HG03103 (cell line): ENCODE measurements at regions not wholly inside any gene's neighbourhood (a gene's known extent, or its start where the extent isn't known, plus 50 kb on each side); places are given as distances from the start of the nearest gene placed in this dataset.
"Not testable (repeated sequence)": the region's sequence is repeated elsewhere in the genome, so short reads cannot be mapped to it uniquely, and the experiment has no call there.

ENCODE experiments used
- ATAC-seq: cut with Tn5 transposase; IDR thresholded peaks from one replicate; pipeline ENCODE4 v1.9.1; 2021; ENCODE audit warnings: low read depth; ENCODE audit not compliant: unreplicated experiment

GRCh38 chr18:75779910-75780309 lies 352.4 kb upstream of the SMIM21 start:
- no peak for ATAC-seq

DNA sequence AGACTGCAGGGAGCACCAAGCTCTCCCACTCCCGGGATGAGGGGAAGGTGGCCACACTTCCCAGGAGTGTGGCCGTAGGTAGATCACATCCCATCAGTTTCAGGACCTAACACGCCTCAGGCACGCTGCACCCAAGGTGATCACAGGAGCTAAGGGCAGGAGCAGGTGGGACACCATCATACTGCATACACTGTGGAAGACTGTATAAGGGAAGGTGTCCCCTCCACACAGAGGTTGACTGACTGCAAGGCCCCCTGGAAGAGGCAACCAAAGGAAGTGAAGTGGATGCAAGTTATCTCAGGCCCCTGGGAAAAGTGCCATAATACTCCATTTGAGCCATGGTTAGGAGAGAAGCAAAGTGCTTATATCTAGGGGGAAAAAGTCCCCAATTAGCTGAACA lies 351.9 kb upstream of the SMIM21 start:
- ATAC-seq: no peak

GRCh38 chr18:75777630-75778029 lies 350.1 kb upstream of the SMIM21 start:
- no peak for ATAC-seq

DNA sequence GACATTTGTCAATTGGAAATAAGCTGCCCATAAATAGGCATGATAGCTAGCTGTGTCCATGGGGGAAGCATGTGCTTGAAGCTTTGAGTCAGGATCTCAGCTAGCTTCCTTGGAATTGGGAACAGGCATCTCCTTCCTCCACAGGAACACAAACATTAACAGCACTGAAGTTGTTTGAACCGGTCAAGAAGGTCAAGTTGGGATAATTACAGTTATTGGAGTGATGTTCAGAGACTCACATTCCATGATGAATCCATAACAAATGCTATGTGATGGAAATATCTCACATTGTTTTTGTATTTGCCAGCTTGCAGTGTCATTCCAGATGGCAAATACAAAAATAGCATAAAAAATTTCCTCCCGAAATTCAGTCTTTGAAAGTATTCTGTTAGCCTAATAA lies 347.6 kb upstream of the SMIM21 start:
- no peak for ATAC-seq

DNA sequence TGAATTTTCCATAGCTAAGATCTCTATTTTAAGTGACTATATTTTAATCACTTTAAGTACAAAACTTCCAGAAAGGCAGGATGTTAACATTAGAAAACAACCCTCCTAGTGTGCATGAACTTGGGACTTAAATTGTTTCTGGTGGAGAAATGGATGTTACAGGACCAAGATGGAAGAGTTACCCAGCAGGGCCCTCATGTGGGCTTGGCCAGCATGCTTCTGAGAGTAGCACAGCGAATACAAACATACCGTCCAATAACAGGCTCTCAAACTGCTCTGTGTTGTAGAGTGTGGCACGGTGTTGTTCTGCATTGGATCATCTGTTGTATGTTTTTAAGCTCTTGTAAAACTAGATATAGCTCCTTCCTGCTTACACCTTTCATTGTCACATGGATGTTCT lies 346.1 kb upstream of the SMIM21 start:
- no peak for ATAC-seq

DNA sequence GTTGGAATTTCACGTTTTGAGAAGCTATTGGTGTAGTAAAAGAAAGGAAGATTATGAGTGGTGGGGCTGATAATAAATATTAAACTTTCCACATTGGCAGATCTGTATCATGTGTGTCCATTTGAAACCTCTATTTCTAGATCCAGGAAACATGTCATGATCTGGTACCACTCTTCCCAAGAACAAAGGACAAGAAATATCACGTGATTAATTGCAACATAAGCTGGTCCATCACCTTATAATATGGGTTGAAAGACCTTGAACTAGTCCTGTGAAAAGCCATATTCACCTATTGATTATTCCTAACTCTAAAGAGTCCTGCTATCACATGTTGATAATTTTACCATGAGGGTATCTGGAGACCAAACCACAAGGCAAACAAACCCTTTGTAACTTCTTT lies 335.3 kb upstream of the SMIM21 start:
- ATAC-seq: no peak

DNA sequence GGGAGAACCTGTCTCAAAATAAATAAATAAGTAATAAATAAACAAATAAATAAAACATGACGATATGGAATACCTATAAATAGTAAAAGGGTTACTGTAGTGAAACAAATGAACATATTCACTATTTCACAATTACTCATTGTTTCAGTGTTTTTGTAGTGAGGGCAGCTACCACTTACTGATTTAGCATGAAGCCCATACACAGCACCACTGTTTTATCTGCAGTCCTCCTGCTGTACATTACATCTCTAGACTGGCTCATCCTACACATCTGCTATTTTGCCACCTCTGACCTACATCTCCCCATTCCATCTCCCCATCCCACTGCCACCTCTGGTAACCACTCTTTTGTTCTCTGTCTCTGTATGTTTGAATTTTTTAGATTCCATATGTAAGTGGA lies 332.7 kb upstream of the SMIM21 start:
- ATAC-seq: no peak

DNA sequence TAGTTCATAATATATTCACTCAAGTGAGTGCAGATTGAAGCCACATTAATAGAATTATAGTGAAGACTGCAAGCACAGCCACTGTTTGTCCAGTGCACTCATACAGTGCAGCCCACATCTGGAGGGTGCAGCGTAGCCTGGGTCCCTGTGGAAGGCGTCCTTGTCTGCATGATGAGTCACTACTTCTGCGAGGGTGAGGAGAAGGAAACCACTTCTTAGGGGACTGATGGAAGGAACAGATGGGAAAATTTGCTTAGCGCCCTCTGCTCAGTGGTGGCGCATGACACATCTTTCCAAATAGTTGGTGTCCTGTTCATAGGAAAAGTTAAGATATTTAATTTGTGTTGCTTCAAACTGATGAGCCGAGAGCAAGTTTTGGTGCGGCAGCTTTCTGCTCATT lies 330.4 kb upstream of the SMIM21 start:
- ATAC-seq: no peak

GRCh38 chr18:75754433-75754832 lies 326.9 kb upstream of the SMIM21 start:
- ATAC-seq: no peak

GRCh38 chr18:75753753-75754152 lies 326.2 kb upstream of the SMIM21 start:
- ATAC-seq: no peak

GRCh38 chr18:75752740-75753263 lies 325.3 kb upstream of the SMIM21 start:
- ATAC-seq: no peak

- ATAC-seq: no peak
Observed at GRCh38 chr18:75745147-75745546, 317.6 kb upstream of the SMIM21 start.

GRCh38 chr18:75742516-75742915 lies 315.0 kb upstream of the SMIM21 start:
- no peak for ATAC-seq

DNA sequence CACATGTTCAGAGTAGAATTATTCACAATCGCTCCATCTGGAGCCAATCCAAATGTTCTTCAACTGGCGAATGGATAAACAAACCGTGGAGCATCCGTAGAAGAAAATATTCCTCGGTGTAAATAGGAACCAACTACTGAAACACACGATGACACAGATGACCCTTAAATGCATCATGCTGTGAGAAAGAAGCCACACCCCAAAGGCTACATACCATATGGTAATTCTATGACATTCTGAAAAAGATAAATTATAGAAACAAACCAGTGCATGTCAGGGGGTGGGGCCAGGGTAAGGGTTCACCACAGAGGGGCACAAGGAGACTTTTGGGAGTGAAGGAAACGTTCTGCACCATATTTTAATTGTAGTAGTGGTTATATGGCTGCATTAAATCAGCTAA lies 312.2 kb upstream of the SMIM21 start:
- ATAC-seq: no peak

GRCh38 chr18:75735291-75735690 lies 307.8 kb upstream of the SMIM21 start:
- ATAC-seq: no peak

GRCh38 chr18:75730249-75730648 lies 302.7 kb upstream of the SMIM21 start:
- no peak for ATAC-seq

DNA sequence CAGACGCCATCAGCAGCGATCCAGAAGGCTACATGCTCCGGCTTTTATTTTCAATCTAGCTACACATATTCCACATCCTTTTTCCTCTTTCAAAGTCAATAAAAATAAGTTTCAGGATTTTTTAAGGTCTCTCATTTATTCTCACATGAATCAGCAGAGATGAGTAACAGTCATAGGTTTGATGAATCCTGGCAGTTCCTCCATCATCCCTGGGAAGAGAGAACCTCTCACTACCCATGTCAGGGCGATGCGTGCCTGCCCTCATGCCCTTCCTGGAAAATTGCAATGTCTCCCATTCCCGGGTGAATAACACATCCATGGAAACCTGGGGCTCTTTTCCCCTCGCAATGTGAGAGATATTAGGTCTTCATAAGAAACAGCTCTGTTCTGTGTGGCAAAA lies 301.1 kb upstream of the SMIM21 start:
- no peak for ATAC-seq

- ATAC-seq: no peak
Observed at GRCh38 chr18:75727456-75727855, 300.0 kb upstream of the SMIM21 start.

DNA sequence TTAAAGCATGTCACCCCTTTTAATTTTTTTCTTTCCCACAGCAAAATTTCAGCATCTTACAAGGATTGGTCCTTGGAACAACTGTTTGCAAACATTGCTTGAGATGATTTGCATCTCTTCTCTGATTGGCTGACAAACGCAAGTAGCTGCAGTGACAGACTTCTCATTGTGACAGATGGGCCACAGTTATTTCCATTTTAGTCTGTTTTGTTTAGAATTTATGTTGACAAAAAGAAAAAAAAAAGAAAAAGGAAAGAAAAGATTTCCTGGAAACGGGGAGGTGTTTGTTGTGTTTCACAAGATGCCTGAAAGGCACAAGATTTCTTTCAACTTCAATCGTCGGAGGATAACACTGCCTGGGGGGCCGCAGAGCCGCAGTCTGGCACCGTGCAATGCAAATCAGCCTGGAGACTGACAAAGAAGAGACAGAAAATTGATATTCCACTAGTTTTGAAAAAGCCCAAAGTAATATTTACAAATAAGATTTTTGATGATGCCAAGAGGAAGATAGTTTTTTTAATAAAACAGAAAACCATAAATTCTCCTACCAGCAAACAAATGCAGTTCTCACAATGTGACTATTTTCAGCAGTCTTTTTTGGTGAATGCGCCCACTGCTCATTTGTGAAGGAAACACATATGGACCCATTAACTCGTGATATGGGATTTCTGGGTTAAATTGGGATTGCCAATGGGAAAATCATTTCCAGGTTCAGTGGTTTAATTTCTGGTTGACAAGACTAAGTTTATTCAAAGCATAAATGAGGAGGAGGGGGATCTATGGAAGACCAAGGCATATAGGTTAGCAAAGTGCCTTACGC lies 296.2 kb upstream of the SMIM21 start:
- no peak for ATAC-seq

DNA sequence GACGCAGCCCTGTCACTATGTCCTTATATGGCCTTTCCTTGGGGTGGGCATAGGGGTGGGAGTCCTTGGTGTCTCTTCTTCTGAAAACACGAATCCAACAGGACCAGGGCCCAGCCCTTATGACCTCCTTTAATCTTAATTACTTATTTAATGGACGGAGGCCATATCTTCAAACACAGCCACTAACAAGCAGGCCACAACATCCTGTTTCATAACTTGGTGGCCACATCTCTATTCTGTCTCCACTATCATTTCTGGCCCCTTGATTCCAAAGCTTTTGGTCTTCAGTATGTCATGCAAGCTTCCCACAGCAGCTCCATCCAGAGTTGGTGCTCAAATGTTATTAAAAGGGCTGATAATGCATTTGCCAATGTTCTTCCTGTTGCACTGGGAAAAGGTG lies 287.3 kb upstream of the SMIM21 start:
- ATAC-seq: no peak

DNA sequence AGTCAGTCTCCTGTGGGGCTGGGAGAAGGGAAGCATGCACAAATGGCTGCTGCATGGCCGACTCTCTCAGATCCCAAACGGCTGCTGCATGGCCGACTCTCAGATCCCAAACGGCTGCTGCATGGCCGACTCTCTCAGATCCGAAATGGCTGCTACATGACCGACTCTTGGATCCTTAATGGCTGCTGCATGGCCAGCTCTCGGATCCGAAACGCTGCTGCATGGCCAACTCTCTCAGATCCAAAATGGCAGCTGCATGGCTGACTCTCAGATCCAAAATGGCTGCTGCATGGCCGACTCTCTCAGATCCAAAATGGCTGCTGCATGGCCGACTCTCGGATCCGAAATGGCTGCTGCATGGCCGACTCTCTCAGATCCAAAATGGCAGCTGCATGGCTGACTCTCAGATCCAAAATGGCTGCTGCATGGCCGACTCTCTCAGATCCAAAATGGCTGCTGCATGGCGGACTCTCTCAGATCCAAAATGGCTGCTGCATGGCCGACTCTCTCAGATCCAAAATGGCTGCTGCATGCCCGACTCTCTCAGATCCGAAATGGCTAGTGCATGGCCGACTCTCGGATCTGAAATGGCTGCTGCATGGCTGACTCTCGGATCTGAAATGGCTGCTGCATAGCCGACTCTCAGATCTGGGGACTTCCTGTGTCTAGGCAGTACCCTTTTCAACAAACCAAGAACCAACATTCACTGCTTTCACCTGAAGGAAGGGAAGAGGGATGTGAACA lies 284.8 kb upstream of the SMIM21 start:
- ATAC-seq: not testable (repeated sequence)

DNA sequence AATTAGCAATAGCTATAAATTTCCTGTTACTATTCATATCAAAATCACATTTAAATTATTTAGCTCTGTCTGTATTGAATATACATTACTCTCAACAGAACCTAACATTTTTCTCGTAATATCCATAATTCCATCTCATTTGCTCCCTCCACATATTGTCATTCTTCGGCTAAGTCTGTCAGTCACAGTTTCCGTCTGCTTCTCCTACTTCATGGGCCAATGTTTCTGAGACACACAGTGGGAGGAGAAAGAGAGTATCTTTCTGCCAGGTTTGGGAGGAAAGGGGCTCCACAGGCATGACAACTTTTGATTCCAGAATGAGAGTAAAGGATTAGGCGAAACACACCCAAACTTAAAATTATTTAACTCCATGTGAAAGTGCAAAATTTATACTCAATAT lies 273.1 kb upstream of the SMIM21 start:
- ATAC-seq: no peak
